ENCODE measurements at regions not wholly inside any gene's neighbourhood (a gene's known extent, or its start where the extent isn't known, plus 50 kb on each side); places are given as distances from the start of the nearest gene placed in this dataset.

- no TSS peak for BruUV-seq (replicated peaks)
- DNase-seq (ENCODE audit: low read depth, low spot score), result no peak
- H3K27me3 ChIP-seq (ENCODE audit: control insufficient read depth, insufficient read depth, low read length), result no peaks in the 10 kb centered on the region
- ATAC-seq, result no peak
- no peak overlapping the region for H3K4me3 ChIP-seq (ENCODE audit: low read depth in 2 of 2, low read length in 2 of 2)
- CTCF ChIA-PET, result no interaction called here
- peaks cover 2% of the 10 kb centered on the region; the same call in 1 of the 2 replicates for H3K4me1 ChIP-seq (ENCODE audit: control insufficient read depth, insufficient read depth, low read length)
- H3K27ac ChIP-seq (ENCODE audit: low read length), result peak overlapping the region; percentile 48; the same call in 1 of the 2 replicates
- TF ChIP-seq CTCF (IDR thresholded peaks at IDR 0.05) (no peak), POLR2AphosphoS5 (IDR thresholded peaks at IDR 0.05; ENCODE audit: low read depth, low read length) (no peak), REST (IDR thresholded peaks at IDR 0.05; ENCODE audit: insufficient read depth in 1 of 2, low read depth in 2 of 2, low read length in 1 of 2) (no peak), SIN3A (IDR thresholded peaks at IDR 0.05; ENCODE audit: borderline replicate concordance, insufficient read depth, low read depth, low read length) (no peak), TCF7L2 (IDR thresholded peaks at IDR 0.05; ENCODE audit: low read depth, low read length) (no peak)
- in situ Hi-C loops (cut with HindIII; ENCODE audit: low pct_unique_long_range_greater_than_20kb, low sequenced_read_pairs), result no loop called here
- no peaks in the 10 kb centered on the region for H3K9me3 ChIP-seq (ENCODE audit: control insufficient read depth, insufficient read depth, low read depth, low read length)
- intact Hi-C loops (cut with micrococcal nuclease; ENCODE audit: unreplicated experiment), result no loop called here
- POLR2A ChIA-PET, result no interaction called here
- no peaks in the 10 kb centered on the region for H3K36me3 ChIP-seq (ENCODE audit: control insufficient read depth, insufficient read depth, low read length)
These were observed 231.3 kb upstream of the KLF6 start for GRCh38 chr10:4016214-4016740.

- Histone ChIP-seq H3K27ac (ENCODE audit: low read length) (peak overlapping the region; percentile 74; the same call in 1 of the 2 replicates), H3K27me3 (ENCODE audit: control insufficient read depth, insufficient read depth, low read length) (no peaks in the 10 kb centered on the region), H3K36me3 (ENCODE audit: control insufficient read depth, insufficient read depth, low read length) (no peaks in the 10 kb centered on the region), H3K4me3 (ENCODE audit: low read depth in 2 of 2, low read length in 2 of 2) (no peak overlapping the region), H3K4me1 (ENCODE audit: control insufficient read depth, insufficient read depth, low read length) (peaks cover 2% of the 10 kb centered on the region; the same call in 1 of the 2 replicates), H3K9me3 (ENCODE audit: control insufficient read depth, insufficient read depth, low read depth, low read length) (no peaks in the 10 kb centered on the region)
- no peak for TF ChIP-seq TCF7L2 (IDR thresholded peaks at IDR 0.05; ENCODE audit: low read depth, low read length)
- TF ChIP-seq CTCF (IDR thresholded peaks at IDR 0.05), result no peak
- no peak for TF ChIP-seq SIN3A (IDR thresholded peaks at IDR 0.05; ENCODE audit: borderline replicate concordance, insufficient read depth, low read depth, low read length)
- no peak for TF ChIP-seq POLR2AphosphoS5 (IDR thresholded peaks at IDR 0.05; ENCODE audit: low read depth, low read length)
- TF ChIP-seq REST (IDR thresholded peaks at IDR 0.05; ENCODE audit: insufficient read depth in 1 of 2, low read depth in 2 of 2, low read length in 1 of 2), result no peak
- DNase-seq (ENCODE audit: low read depth, low spot score) (no peak), ATAC-seq (no peak)
- ChIA-PET POLR2A (no interaction called here), CTCF (interaction anchor here (0.6 kb wide), 1 partner anchor 500 kb away, joined by 4 read pairs; no protein-coding TSS in a partner anchor)
- intact Hi-C loops (cut with micrococcal nuclease; ENCODE audit: unreplicated experiment), result no loop called here
- no TSS peak for BruUV-seq (replicated peaks)
- in situ Hi-C loops (cut with HindIII; ENCODE audit: low pct_unique_long_range_greater_than_20kb, low sequenced_read_pairs), result no loop called here
These were observed 228.7 kb upstream of the KLF6 start for GRCh38 chr10:4013651-4014121.

Data from Panc1 (cell line).